ENCODE measurements at regions not wholly inside any gene's neighbourhood (a gene's known extent, or its start where the extent isn't known, plus 50 kb on each side); places are given as distances from the start of the nearest gene placed in this dataset.

DNA sequence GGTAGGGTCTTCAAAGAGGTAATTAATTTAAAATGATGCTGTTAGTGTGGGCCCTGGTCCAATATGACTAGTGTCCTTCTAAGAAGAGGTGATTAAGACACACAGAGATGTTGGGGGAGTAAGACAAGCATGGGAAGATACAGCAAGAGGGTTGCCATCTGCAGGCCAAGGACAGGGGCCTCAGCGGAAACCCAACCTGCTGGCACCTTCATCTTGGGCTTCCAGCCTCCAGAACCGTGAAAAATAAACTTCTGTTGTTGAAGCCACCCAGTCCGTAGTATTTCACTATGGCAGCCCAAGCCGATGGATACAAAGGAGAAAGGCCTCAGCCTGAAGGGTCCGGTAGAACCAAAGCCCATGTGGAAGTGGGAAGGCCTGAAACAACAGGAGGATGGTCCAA is 161.7 kb upstream of the UBE2E1 start:
- no peak for ATAC-seq
- intact Hi-C loops (cut with DNase I): no loop called here
- no peak for DNase-seq (ENCODE audit: low spot score)

DNA sequence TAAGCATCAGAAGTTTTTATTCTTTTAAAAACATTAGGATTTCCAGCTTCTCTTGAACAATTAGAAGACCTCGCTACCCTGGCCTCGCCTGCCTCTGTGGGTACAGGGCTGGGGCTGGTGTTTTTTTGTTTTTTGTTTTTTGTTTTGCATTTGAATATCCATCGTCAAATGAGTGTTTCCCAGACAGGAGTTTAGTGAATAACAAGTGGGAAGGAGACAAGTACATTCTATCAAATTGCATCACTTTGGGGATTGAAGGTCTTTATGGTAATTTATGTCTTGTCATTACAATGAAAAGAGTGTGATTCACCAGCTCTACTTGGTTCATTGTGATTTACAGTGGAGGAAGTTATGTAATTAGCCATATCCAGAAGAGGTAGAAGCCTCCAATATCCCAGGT is 161.1 kb upstream of the UBE2E1 start:
- DNase-seq (ENCODE audit: low spot score) (no peak), ATAC-seq (no peak)
- intact Hi-C loops (cut with DNase I): no loop called here

GRCh38 chr3:23645533-23646183 is 160.1 kb upstream of the UBE2E1 start:
- ATAC-seq (no peak), DNase-seq (ENCODE audit: low spot score) (no peak)
- intact Hi-C loops (cut with DNase I): no loop called here

GRCh38 chr3:23646184-23646920 is 159.4 kb upstream of the UBE2E1 start:
- DNase-seq (ENCODE audit: low spot score): no peak

GRCh38 chr3:23647706-23648258 is 158.0 kb upstream of the UBE2E1 start:
- intact Hi-C loops (cut with DNase I): no loop called here
- ATAC-seq: no peak
- no peak for DNase-seq (ENCODE audit: low spot score)

More at GRCh38 chr3:23646184-23646920, 159.4 kb upstream of the UBE2E1 start:
- intact Hi-C loops (cut with DNase I): no loop called here
- no peak for ATAC-seq

GRCh38 chr3:23648326-23648995 is 157.3 kb upstream of the UBE2E1 start:
- ATAC-seq: peak; percentile 61
- intact Hi-C loops (cut with DNase I): no loop called here
- no peak for DNase-seq (ENCODE audit: low spot score)

DNA sequence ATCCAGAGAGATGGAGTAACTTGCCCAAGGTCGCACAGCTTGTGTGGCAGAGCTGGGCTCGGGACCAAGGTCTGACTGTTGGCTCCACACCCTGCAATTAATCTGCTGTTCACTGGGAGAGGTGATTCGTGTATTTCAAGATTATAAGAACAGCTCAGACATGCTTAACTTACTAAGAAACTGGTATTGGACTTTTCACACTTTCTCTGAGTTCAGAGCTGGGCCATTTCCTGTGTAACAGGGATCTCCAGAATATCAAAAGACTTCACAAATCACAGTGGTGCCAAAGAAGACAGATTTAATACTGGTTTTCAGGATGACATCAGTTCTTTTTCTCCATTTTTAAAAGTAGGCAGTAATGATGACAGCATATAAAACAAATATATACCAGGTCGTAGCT is 156.8 kb upstream of the UBE2E1 start:
- intact Hi-C loops (cut with DNase I): no loop called here
- ATAC-seq: no peak
- no peak for DNase-seq (ENCODE audit: low spot score)

GRCh38 chr3:23649448-23649847 is 156.3 kb upstream of the UBE2E1 start:
- intact Hi-C loops (cut with DNase I): no loop called here
- DNase-seq (ENCODE audit: low spot score): no peak
- no peak for ATAC-seq

GRCh38 chr3:23650371-23651140 is 155.2 kb upstream of the UBE2E1 start:
- ATAC-seq (peak; percentile 59), DNase-seq (ENCODE audit: low spot score) (no peak)
- intact Hi-C loops (cut with DNase I): no loop called here

DNA sequence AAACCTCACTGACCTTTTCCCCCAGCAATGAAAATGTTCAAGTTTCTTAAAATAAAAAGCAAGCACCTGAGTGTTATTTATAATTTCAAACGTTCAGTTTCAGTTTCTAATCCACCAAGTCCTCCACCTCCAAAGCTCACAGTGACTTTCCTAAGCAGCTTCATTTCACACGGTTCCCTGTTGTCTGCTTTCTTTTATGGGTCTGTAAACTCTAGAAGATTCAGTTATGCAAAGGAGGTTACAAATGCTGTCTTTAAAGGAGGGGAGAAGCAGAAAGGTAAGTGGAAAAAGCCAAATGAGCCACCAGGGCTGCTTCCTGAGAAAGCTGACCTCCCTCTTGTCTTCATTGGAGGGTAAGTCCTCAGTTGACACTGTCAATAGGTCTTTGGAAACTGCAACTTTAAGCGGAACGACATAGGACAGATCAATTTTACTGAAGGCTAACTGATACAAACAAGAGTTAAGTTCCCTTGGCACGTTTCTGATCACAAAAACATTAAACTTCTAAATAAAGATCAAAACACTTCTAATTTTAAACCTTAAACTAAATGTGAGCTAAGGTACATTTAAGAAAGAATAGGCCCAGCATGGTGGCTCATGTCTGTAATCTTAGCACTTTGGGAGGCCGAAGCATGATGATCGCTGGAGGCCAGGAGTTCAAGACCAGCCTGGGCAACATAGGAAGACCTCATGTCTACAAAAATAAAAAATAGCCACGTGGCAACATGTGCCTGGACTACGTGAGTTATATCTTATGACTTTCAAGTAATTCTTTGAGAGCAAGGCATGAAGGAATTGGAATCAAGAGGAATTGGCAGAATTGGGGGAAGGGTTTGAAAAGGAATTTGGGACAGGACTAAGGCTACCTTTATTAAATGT is 151.9 kb upstream of the UBE2E1 start:
- ATAC-seq: no peak
- DNase-seq (ENCODE audit: low spot score): no peak
- intact Hi-C loops (cut with DNase I): no loop called here

GRCh38 chr3:23654571-23654970 is 151.2 kb upstream of the UBE2E1 start:
- DNase-seq (ENCODE audit: low spot score) (no peak), ATAC-seq (no peak)
- intact Hi-C loops (cut with DNase I): no loop called here

DNA sequence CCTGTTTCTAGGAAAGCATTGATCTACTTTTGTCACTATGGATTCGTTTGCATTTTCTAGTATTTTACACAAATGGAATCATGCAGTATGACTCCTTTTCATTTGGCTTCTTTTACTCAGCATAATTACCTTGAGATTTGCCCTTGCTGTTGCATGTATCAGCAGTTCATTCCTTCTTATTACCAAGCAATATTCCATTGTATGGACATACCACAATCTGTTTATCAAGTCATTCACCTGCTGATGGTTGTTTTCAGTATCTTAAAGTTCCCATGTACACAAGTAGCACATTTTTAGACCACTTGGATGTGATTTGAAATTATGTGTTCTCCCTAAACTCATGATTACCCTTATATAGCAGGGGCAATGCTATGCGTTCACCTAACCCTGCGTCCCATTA is 150.0 kb upstream of the UBE2E1 start:
- DNase-seq (ENCODE audit: low spot score) (no peak), ATAC-seq (no peak)
- intact Hi-C loops (cut with DNase I): no loop called here

DNA sequence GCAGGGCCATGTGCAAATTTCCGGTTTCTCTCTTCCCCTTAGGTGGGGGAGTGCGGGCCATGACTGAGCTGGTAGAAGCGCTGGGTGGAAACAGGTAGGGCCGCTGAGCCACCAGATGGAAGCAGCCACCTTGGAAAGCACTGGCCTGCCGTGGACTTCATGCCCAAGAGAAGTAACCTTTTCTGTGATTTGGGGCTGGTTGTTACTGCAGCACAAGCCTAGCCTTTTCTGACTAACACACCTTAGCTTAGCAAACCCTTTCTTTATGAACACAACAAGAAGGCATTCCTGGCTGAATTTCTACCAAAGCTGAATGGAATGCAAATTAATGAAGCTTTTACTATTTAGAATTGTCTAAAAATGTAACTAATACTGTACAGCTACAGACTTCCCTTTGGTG is 149.6 kb upstream of the UBE2E1 start:
- ATAC-seq (no peak), DNase-seq (ENCODE audit: low spot score) (no peak)
- intact Hi-C loops (cut with DNase I): no loop called here

- DNase-seq (ENCODE audit: low spot score) (no peak), ATAC-seq (no peak)
- intact Hi-C loops (cut with DNase I): no loop called here
Observed at GRCh38 chr3:23656821-23657220, 148.9 kb upstream of the UBE2E1 start.

GRCh38 chr3:23657647-23658046 is 148.1 kb upstream of the UBE2E1 start:
- no peak for ATAC-seq
- DNase-seq (ENCODE audit: low spot score): no peak
- intact Hi-C loops (cut with DNase I): no loop called here

- DNase-seq (ENCODE audit: low spot score) (no peak), ATAC-seq (no peak)
- intact Hi-C loops (cut with DNase I): no loop called here
Observed at GRCh38 chr3:23659274-23659673, 146.5 kb upstream of the UBE2E1 start.

GRCh38 chr3:23659840-23660430 is 145.8 kb upstream of the UBE2E1 start:
- DNase-seq (ENCODE audit: low spot score) (no peak), ATAC-seq (no peak)
- intact Hi-C loops (cut with DNase I): no loop called here

GRCh38 chr3:23662079-23662617 is 143.6 kb upstream of the UBE2E1 start:
- ATAC-seq (peak; percentile 68), DNase-seq (ENCODE audit: low spot score) (no peak)
- intact Hi-C loops (cut with DNase I): no loop called here
